ENCODE measurements at regions not wholly inside any gene's neighbourhood (a gene's known extent, or its start where the extent isn't known, plus 50 kb on each side); places are given as distances from the start of the nearest gene placed in this dataset.

DNA sequence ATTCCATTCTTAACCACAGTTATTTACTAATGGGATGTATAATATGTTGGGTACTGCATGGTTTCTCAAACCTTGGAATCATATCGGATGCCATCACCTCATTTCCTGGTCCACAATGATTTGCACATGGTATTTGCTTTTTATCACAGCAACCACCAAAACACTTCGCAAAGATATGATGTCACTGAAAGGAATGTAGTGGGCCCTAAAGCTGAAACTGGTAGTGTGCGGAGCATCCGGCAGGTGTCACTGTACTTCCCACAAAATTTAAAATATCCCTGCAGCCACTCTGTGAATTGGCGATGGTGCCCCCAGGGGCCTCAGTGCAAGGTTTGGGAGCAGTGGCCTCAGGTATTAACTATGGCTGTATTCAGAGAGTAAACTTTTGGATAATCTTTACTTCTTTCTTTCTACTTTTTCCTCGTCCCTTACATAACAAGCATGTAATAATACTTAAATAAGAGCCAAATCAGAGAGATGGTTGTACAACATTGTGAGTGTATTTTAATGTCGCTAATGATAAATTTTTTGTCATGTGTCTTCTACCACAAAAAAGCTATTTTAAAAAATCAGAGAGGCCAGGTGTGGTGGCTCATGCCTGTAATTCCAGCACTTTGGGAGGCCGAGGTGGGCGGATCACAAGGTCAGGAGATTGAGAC, 66.2 kb downstream of the FAM241B start (continued):
- 0 out of 2 replicates have a peak, but pooled peaks have one; percentile 8 for TF ChIP-seq TEAD2 (tag; IDR thresholded peaks at IDR 0.05)
- TF ChIP-seq ZNF764 (CRISPR knock-in tag; IDR thresholded peaks at IDR 0.05; ENCODE audit: low read depth) = 0 out of 2 replicates have a peak, but pooled peaks have one; percentile 75
- TF ChIP-seq, protein P1, sequence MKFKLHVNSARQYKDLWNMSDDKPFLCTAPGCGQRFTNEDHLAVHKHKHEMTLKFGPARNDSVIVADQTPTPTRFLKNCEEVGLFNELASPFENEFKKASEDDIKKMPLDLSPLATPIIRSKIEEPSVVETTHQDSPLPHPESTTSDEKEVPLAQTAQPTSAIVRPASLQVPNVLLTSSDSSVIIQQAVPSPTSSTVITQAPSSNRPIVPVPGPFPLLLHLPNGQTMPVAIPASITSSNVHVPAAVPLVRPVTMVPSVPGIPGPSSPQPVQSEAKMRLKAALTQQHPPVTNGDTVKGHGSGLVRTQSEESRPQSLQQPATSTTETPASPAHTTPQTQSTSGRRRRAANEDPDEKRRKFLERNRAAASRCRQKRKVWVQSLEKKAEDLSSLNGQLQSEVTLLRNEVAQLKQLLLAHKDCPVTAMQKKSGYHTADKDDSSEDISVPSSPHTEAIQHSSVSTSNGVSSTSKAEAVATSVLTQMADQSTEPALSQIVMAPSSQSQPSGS (CRISPR knock-in tag; IDR thresholded peaks at IDR 0.05) = peak; percentile 36; the same call in 1 of the 2 replicates
- TF ChIP-seq ZNF436 (CRISPR knock-in tag; IDR thresholded peaks at IDR 0.05) = no peak
- peak; percentile 62 for TF ChIP-seq SMC3 (conservative IDR thresholded peaks at IDR 0.05; ENCODE audit: insufficient read depth, low read depth, low read length)
- TF ChIP-seq GABPA (tag; conservative IDR thresholded peaks at IDR 0.05; ENCODE audit: low read depth) = 0 out of 2 replicates have a peak, but pooled peaks have one; percentile 31
- peak; percentile 60 to 67 for TF ChIP-seq RAD21 (CRISPR knock-in tag; conservative IDR thresholded peaks at IDR 0.05 in 1 of 2, IDR thresholded peaks at IDR 0.05 in 1 of 2)
- no peak for TF ChIP-seq CREBBP (IDR thresholded peaks at IDR 0.05; ENCODE audit: low read depth, low read length)
- TF ChIP-seq, protein P2, sequence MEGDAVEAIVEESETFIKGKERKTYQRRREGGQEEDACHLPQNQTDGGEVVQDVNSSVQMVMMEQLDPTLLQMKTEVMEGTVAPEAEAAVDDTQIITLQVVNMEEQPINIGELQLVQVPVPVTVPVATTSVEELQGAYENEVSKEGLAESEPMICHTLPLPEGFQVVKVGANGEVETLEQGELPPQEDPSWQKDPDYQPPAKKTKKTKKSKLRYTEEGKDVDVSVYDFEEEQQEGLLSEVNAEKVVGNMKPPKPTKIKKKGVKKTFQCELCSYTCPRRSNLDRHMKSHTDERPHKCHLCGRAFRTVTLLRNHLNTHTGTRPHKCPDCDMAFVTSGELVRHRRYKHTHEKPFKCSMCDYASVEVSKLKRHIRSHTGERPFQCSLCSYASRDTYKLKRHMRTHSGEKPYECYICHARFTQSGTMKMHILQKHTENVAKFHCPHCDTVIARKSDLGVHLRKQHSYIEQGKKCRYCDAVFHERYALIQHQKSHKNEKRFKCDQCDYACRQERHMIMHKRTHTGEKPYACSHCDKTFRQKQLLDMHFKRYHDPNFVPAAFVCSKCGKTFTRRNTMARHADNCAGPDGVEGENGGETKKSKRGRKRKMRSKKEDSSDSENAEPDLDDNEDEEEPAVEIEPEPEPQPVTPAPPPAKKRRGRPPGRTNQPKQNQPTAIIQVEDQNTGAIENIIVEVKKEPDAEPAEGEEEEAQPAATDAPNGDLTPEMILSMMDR (IDR thresholded peaks at IDR 0.05 in 2 of 3, conservative IDR thresholded peaks at IDR 0.05 in 1 of 3; ENCODE audit: insufficient read depth in 2 of 3, low read depth in 1 of 3, low read length in 3 of 3) = peak; percentile 84 to 88 (median 88)
- no peak for TF ChIP-seq DDX20 (tag; IDR thresholded peaks at IDR 0.05; ENCODE audit: low read depth)
- TF ChIP-seq, protein P3, sequence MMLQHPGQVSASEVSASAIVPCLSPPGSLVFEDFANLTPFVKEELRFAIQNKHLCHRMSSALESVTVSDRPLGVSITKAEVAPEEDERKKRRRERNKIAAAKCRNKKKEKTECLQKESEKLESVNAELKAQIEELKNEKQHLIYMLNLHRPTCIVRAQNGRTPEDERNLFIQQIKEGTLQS (IDR thresholded peaks at IDR 0.05) = peak; percentile 80
- TF ChIP-seq, protein P3 (CRISPR knock-in tag; conservative IDR thresholded peaks at IDR 0.05) = peak; percentile 66; the same call in 1 of the 2 replicates
- 0 out of 4 replicates have a peak, but pooled peaks of 1 of the 2 experiments have one; percentile 24 for TF ChIP-seq RCOR1 (IDR thresholded peaks at IDR 0.05; ENCODE audit: borderline replicate concordance in 1 of 2, low read depth in 2 of 2, low read length in 2 of 2)
- TF ChIP-seq EP300 (IDR thresholded peaks at IDR 0.05; ENCODE audit: low read length) = no peak
- peak in 1 of 2 experiments; percentile 79; a peak in 1 of 4 replicates for TF ChIP-seq TEAD1 (CRISPR knock-in tag; IDR thresholded peaks at IDR 0.05)
- TF ChIP-seq CEBPG (CRISPR knock-in tag; IDR thresholded peaks at IDR 0.05) = no peak
- peak in 1 of 2 experiments; percentile 21; a peak in 1 of 4 replicates for TF ChIP-seq CEBPG (tag; conservative IDR thresholded peaks at IDR 0.05 in 1 of 2, IDR thresholded peaks at IDR 0.05 in 1 of 2)
- no peak for TF ChIP-seq TCF3 (CRISPR knock-in tag; IDR thresholded peaks at IDR 0.05)
- TF ChIP-seq, protein P4, sequence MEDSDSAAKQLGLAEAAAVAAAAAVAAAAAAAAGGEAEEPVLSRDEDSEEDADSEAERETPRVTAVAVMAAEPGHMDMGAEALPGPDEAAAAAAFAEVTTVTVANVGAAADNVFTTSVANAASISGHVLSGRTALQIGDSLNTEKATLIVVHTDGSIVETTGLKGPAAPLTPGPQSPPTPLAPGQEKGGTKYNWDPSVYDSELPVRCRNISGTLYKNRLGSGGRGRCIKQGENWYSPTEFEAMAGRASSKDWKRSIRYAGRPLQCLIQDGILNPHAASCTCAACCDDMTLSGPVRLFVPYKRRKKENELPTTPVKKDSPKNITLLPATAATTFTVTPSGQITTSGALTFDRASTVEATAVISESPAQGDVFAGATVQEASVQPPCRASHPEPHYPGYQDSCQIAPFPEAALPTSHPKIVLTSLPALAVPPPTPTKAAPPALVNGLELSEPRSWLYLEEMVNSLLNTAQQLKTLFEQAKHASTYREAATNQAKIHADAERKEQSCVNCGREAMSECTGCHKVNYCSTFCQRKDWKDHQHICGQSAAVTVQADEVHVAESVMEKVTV (CRISPR knock-in tag; IDR thresholded peaks at IDR 0.05) = peak; percentile 49; the same call in 1 of the 2 replicates

Measured in K562 (cell line).